Stomach (tissue), 4 donors: ENCODE measurements at regions not wholly inside any gene's neighbourhood (a gene's known extent, or its start where the extent isn't known, plus 50 kb on each side); places are given as distances from the start of the nearest gene placed in this dataset.

Experiments used
- EP300 ChIP-seq: sonication (generic); formaldehyde crosslinking; IDR thresholded peaks from one replicate; pipeline ENCODE4 v1.6.1; 2017; ENCODE audit warnings: antibody characterized with exemption
- POLR2A ChIP-seq, 4 donors: fragments of 450-650 bp; IDR thresholded peaks; one replicate each; pipeline ENCODE4 v1.6.1; 2016; ENCODE audit warnings: antibody characterized with exemption in 4 of 4, control low read depth in 2 of 4, mild to moderate bottlenecking in 1 of 4, moderate library complexity in 1 of 4
- TF ChIP-seq, protein P1 (sequence below), 7 experiments: fragments of 450-650 bp in 4 of 7; fragments of 200-600 bp in 3 of 7; sonication (generic) in 3 of 7; IDR thresholded peaks; one replicate each; pipeline ENCODE4 v1.5.1; 2016 to 2019; ENCODE audit warnings: antibody characterized with exemption in 7 of 7, control low read depth in 2 of 7, mild to moderate bottlenecking in 1 of 7

DNA sequence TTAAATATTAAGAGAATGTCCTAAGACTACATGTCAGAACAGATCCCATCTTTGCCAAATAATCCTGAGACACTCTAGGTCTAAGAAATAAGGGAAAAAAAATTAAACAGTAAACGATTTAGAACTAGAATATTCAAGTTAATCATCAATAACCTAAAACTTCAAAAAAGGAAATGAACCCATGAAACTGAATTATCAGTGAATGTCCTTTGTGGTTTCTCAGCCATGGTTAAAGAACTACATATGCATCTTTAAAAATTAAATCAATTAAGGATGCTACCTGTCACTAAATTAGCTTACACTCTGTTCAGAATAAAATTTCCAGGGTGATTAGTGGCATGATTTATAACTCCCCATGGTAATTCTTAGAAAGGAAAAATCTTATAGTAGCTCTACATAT is 850.0 kb upstream of the C9orf72 start:
- TF ChIP-seq, protein P1, sequence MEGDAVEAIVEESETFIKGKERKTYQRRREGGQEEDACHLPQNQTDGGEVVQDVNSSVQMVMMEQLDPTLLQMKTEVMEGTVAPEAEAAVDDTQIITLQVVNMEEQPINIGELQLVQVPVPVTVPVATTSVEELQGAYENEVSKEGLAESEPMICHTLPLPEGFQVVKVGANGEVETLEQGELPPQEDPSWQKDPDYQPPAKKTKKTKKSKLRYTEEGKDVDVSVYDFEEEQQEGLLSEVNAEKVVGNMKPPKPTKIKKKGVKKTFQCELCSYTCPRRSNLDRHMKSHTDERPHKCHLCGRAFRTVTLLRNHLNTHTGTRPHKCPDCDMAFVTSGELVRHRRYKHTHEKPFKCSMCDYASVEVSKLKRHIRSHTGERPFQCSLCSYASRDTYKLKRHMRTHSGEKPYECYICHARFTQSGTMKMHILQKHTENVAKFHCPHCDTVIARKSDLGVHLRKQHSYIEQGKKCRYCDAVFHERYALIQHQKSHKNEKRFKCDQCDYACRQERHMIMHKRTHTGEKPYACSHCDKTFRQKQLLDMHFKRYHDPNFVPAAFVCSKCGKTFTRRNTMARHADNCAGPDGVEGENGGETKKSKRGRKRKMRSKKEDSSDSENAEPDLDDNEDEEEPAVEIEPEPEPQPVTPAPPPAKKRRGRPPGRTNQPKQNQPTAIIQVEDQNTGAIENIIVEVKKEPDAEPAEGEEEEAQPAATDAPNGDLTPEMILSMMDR (IDR thresholded peaks at IDR 0.05), result no peak
- TF ChIP-seq POLR2A (IDR thresholded peaks at IDR 0.05) (no peak), EP300 (no peak)
